ENCODE measurements at regions not wholly inside any gene's neighbourhood (a gene's known extent, or its start where the extent isn't known, plus 50 kb on each side); places are given as distances from the start of the nearest gene placed in this dataset.
A peak's percentile ranks its signal among the peaks of the same experiment; 100 is the strongest.
"Not testable (repeated sequence)": the region's sequence is repeated elsewhere in the genome, so short reads cannot be mapped to it uniquely, and the experiment has no call there.

GRCh38 chr12:89227774-89228173 lies 124.5 kb downstream of the DUSP6 start:
- DNase-seq (ENCODE audit: low read depth): no peak

GRCh38 chr12:89225808-89226411 lies 126.4 kb downstream of the DUSP6 start:
- DNase-seq (ENCODE audit: low read depth): no peak

- DNase-seq (ENCODE audit: low read depth): peak; percentile 27
Measured at GRCh38 chr12:89225401-89225800, 126.9 kb downstream of the DUSP6 start.

- DNase-seq (ENCODE audit: low read depth): not testable (repeated sequence)
Measured at GRCh38 chr12:89222580-89222979, 129.7 kb downstream of the DUSP6 start.

- no peak for DNase-seq (ENCODE audit: low read depth)
Measured at GRCh38 chr12:89217472-89217871, 134.8 kb downstream of the DUSP6 start.

- DNase-seq (ENCODE audit: low read depth): no peak
Measured at GRCh38 chr12:89216211-89216952, 135.9 kb downstream of the DUSP6 start.

GRCh38 chr12:89215196-89215595 lies 137.1 kb downstream of the DUSP6 start:
- DNase-seq (ENCODE audit: low read depth): no peak

GRCh38 chr12:89213747-89214146 lies 138.6 kb downstream of the DUSP6 start:
- DNase-seq (ENCODE audit: low read depth): no peak

- no peak for DNase-seq (ENCODE audit: low read depth)
Measured at GRCh38 chr12:89213139-89213538, 139.2 kb downstream of the DUSP6 start.

GRCh38 chr12:89212339-89212771 lies 139.9 kb downstream of the DUSP6 start:
- DNase-seq (ENCODE audit: low read depth): no peak

- DNase-seq (ENCODE audit: low read depth): no peak
Measured at GRCh38 chr12:89211456-89211855, 140.8 kb downstream of the DUSP6 start.

- DNase-seq (ENCODE audit: low read depth): no peak
Measured at GRCh38 chr12:89210277-89210676, 142.0 kb downstream of the DUSP6 start.

GRCh38 chr12:89208661-89209096 lies 143.6 kb downstream of the DUSP6 start:
- no peak for DNase-seq (ENCODE audit: low read depth)

- no peak for DNase-seq (ENCODE audit: low read depth)
Measured at GRCh38 chr12:89206390-89206789, 145.9 kb downstream of the DUSP6 start.

GRCh38 chr12:89205517-89205916 lies 146.8 kb downstream of the DUSP6 start:
- DNase-seq (ENCODE audit: low read depth): no peak

GRCh38 chr12:89203144-89203543 lies 149.2 kb downstream of the DUSP6 start:
- DNase-seq (ENCODE audit: low read depth): no peak

- no peak for DNase-seq (ENCODE audit: low read depth)
Measured at GRCh38 chr12:89200217-89200616, 152.1 kb downstream of the DUSP6 start.

GRCh38 chr12:89195470-89195869 lies 156.8 kb downstream of the DUSP6 start:
- DNase-seq (ENCODE audit: low read depth): no peak

- no peak for DNase-seq (ENCODE audit: low read depth)
Measured at GRCh38 chr12:89194683-89195082, 157.6 kb downstream of the DUSP6 start.

GRCh38 chr12:89192429-89192828 lies 159.9 kb downstream of the DUSP6 start:
- DNase-seq (ENCODE audit: low read depth): no peak

GRCh38 chr12:89191597-89191996 lies 160.7 kb downstream of the DUSP6 start:
- not testable (repeated sequence) for DNase-seq (ENCODE audit: low read depth)

- no peak for DNase-seq (ENCODE audit: low read depth)
Measured at GRCh38 chr12:89189448-89189847, 162.9 kb downstream of the DUSP6 start.

- no peak for DNase-seq (ENCODE audit: low read depth)
Measured at GRCh38 chr12:89187507-89187906, 164.8 kb downstream of the DUSP6 start.

- no peak for DNase-seq (ENCODE audit: low read depth)
Measured at GRCh38 chr12:89185889-89186288, 166.4 kb downstream of the DUSP6 start.
